DND-41 (cell line): ENCODE measurements at regions not wholly inside any gene's neighbourhood (a gene's known extent, or its start where the extent isn't known, plus 50 kb on each side); places are given as distances from the start of the nearest gene placed in this dataset.

Source experiments
- ATAC-seq: fragments of 200-7000 bp; cut with Tn5 transposase; 3 replicates; pipeline ENCODE4 v1.9.1; 2021; ENCODE audit warnings: low read depth; ENCODE audit not compliant: insufficient read depth
- DNase-seq: peaks from one replicate; pipeline ENCODE4 v3.0.0-alpha.2; 2020
- H2AFZ ChIP-seq: 2 replicates; pipeline ENCODE4 v1.6.0; 2012; ENCODE audit warnings: low read depth, low read length
- H3K27ac ChIP-seq: 2 replicates; pipeline ENCODE4 v1.5.1; 2012; ENCODE audit warnings: low read length, inconsistent platforms
- H3K27me3 ChIP-seq: fragments of 200-600 bp; sonication (generic); 2 replicates; pipeline ENCODE4 v1.6.0; 2012; ENCODE audit warnings: low read length, mild to moderate bottlenecking, inconsistent platforms; ENCODE audit not compliant: insufficient read depth, poor library complexity
- H3K36me3 ChIP-seq: 2 replicates; pipeline ENCODE4 v1.5.1; 2012; ENCODE audit warnings: low read length, inconsistent platforms; ENCODE audit not compliant: insufficient read depth
- H3K4me1 ChIP-seq: 2 replicates; pipeline ENCODE4 v1.5.1; 2012; ENCODE audit warnings: mild to moderate bottlenecking, low read length; ENCODE audit not compliant: insufficient read depth
- H3K4me2 ChIP-seq: 2 replicates; pipeline ENCODE4 v1.6.0; 2012; ENCODE audit warnings: mild to moderate bottlenecking, moderate library complexity, low read length, inconsistent platforms; ENCODE audit not compliant: insufficient read depth
- H3K4me3 ChIP-seq, 2 experiments: fragments of 200-600 bp in 1 of 2; shearing (Covaris generic) in 1 of 2; 2 replicates each; pipeline ENCODE4 v1.5.1; 2012 to 2016; ENCODE audit warnings: inconsistent platforms in 2 of 2, low read length in 2 of 2, mild to moderate bottlenecking in 2 of 2, low read depth in 1 of 2, moderate library complexity in 1 of 2
- H3K79me2 ChIP-seq: 2 replicates; pipeline ENCODE4 v1.6.0; 2012; ENCODE audit warnings: low read length, inconsistent platforms; ENCODE audit not compliant: insufficient read depth
- H3K9ac ChIP-seq: 2 replicates; pipeline ENCODE4 v1.6.0; 2012; ENCODE audit warnings: low read depth, mild to moderate bottlenecking, inconsistent platforms, low read length, moderate library complexity
- H3K9me3 ChIP-seq: 2 replicates; pipeline ENCODE4 v1.5.1; 2012; ENCODE audit warnings: low read length, moderate library complexity, mild to moderate bottlenecking, inconsistent platforms; ENCODE audit not compliant: insufficient read depth, severe bottlenecking
- H4K20me1 ChIP-seq: 2 replicates; pipeline ENCODE4 v1.6.0; 2012; ENCODE audit warnings: low read length; ENCODE audit not compliant: insufficient read depth
- EZH2 ChIP-seq: IDR thresholded peaks from 3 replicates; pipeline ENCODE4 v1.6.1; 2012; ENCODE audit warnings: borderline replicate concordance, low read depth, mild to moderate bottlenecking, moderate library complexity, low read length, inconsistent platforms; ENCODE audit not compliant: severe bottlenecking
- TF ChIP-seq, protein P1 (sequence below): IDR thresholded peaks from 2 replicates; pipeline ENCODE4 v1.5.1; 2012; ENCODE audit warnings: borderline replicate concordance, low read length, moderate library complexity, mild to moderate bottlenecking; ENCODE audit not compliant: poor library complexity, severe bottlenecking; ENCODE audit errors: extremely low read depth

DNA sequence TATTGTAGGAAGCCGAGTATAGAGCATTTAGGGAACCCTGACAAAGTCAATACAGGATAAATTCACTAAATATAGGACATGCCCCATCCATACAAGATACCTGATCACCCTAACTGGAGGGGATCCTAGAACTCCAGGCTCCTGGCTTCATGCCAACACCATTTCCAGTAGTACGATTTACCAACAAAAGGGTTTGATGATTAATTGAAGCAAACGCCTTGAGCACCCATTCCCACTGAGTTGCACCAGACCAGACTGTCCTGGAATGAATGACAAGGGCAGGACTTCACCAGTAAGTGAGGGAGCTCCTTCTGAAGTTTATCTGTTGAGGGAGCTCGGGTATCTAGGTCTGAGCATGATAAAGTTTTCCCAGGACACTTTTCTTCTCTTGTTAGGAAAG, 327.2 kb upstream of the MSX2 start:
- no peak overlapping the region for H3K4me2 ChIP-seq
- no peak overlapping the region for H3K4me3 ChIP-seq

DNA sequence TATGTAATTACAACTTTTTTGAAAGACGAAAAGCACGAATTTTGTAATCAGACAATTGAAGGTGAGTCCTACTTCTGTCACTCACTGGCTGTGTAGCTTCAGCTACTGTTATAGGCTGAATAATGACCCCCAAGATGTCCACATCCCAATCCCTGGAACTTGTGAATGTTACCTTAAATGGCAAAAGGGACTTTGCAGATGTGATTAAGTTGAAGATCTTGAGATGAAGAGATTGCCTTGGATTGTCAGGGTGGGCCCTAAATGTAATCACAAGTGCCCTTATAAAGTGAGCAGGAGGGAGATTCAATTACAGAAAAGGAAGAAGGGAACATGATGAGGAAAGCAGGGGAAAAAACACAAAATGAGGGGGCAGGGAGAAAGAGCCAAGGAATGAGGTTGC, 326.2 kb upstream of the MSX2 start:
- no peaks in the 10 kb centered on the region for H3K4me1 ChIP-seq
- H3K4me3 ChIP-seq, result no peak overlapping the region
- no peak for TF ChIP-seq EZH2
- TF ChIP-seq, protein P1, sequence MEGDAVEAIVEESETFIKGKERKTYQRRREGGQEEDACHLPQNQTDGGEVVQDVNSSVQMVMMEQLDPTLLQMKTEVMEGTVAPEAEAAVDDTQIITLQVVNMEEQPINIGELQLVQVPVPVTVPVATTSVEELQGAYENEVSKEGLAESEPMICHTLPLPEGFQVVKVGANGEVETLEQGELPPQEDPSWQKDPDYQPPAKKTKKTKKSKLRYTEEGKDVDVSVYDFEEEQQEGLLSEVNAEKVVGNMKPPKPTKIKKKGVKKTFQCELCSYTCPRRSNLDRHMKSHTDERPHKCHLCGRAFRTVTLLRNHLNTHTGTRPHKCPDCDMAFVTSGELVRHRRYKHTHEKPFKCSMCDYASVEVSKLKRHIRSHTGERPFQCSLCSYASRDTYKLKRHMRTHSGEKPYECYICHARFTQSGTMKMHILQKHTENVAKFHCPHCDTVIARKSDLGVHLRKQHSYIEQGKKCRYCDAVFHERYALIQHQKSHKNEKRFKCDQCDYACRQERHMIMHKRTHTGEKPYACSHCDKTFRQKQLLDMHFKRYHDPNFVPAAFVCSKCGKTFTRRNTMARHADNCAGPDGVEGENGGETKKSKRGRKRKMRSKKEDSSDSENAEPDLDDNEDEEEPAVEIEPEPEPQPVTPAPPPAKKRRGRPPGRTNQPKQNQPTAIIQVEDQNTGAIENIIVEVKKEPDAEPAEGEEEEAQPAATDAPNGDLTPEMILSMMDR, result no peak

More for the DNA sequence above, 327.2 kb upstream of the MSX2 start:
- no peaks in the 10 kb centered on the region for H3K36me3 ChIP-seq
- DNase-seq, result no peak
- TF ChIP-seq, protein P1, result no peak
- no peak for TF ChIP-seq EZH2
- ATAC-seq, result no peak
- H3K9ac ChIP-seq, result no peak overlapping the region
- no peaks in the 10 kb centered on the region for H3K4me1 ChIP-seq
- no peaks in the 10 kb centered on the region for H3K79me2 ChIP-seq
- no peaks in the 10 kb centered on the region for H3K9me3 ChIP-seq
- no peaks in the 10 kb centered on the region for H4K20me1 ChIP-seq
- H2AFZ ChIP-seq, result no peak overlapping the region
- H3K27me3 ChIP-seq, result no peaks in the 10 kb centered on the region
- H3K27ac ChIP-seq, result no peak overlapping the region

DNA sequence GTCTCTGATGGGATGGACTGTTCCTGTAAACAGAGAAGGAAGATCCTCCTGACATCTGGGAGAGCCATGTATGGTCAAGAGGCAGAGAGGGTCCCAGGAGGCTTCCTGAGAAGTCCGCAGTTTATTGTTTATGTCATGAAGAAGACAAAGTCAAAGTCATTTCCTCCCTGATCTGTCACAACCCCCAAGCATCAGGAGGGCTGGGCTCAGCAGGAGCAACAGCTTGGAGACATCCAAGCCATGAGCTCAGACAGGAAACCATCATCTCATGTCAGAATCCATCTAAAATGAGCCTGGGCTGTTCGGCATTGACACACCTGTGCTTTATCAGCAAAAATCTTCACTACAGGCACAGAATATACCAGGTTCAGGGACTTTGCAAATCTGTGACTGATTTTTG, 325.0 kb upstream of the MSX2 start:
- Histone ChIP-seq H3K4me2 (no peak overlapping the region), H3K9me3 (no peaks in the 10 kb centered on the region), H2AFZ (no peak overlapping the region), H4K20me1 (no peaks in the 10 kb centered on the region), H3K9ac (no peak overlapping the region), H3K27me3 (no peaks in the 10 kb centered on the region), H3K4me3 (no peak overlapping the region), H3K36me3 (no peaks in the 10 kb centered on the region), H3K27ac (no peak overlapping the region), H3K79me2 (no peaks in the 10 kb centered on the region), H3K4me1 (no peaks in the 10 kb centered on the region)
- TF ChIP-seq EZH2, result no peak
- TF ChIP-seq, protein P1, result no peak
- no peak for ATAC-seq
- no peak for DNase-seq

More for the DNA sequence above, 326.2 kb upstream of the MSX2 start:
- Histone ChIP-seq H3K9me3 (no peaks in the 10 kb centered on the region), H3K36me3 (no peaks in the 10 kb centered on the region), H3K79me2 (no peaks in the 10 kb centered on the region), H3K4me2 (no peak overlapping the region), H3K27me3 (no peaks in the 10 kb centered on the region), H4K20me1 (no peaks in the 10 kb centered on the region), H2AFZ (no peak overlapping the region), H3K27ac (no peak overlapping the region), H3K9ac (no peak overlapping the region)
- DNase-seq (no peak), ATAC-seq (no peak)

DNA sequence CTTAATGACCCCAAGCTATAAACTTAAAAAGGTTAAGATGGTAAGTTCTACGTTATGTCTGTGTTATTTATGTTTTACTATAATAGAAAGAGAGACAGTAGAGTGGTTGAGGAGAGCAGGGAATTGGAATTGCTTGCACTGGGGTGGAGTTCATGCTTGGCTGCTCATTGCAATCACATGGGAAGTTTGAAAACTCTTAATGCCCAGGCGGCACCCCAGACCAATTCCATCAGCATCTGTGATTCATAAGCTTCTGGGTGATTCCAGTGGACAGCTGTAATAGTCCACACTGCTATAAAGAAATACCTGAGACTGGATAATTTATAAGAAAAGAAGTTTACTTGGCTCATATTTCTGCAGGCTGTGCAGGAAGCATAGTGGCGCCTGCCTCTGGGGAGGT, 323.9 kb upstream of the MSX2 start:
- H3K4me2 ChIP-seq, result no peak overlapping the region
- no peak overlapping the region for H2AFZ ChIP-seq
- no peak overlapping the region for H3K9ac ChIP-seq
- no peaks in the 10 kb centered on the region for H3K27me3 ChIP-seq
- H3K27ac ChIP-seq, result no peak overlapping the region
- TF ChIP-seq EZH2, result no peak
- TF ChIP-seq, protein P1, result no peak
- no peaks in the 10 kb centered on the region for H3K36me3 ChIP-seq
- no peaks in the 10 kb centered on the region for H3K79me2 ChIP-seq
- no peaks in the 10 kb centered on the region for H3K4me1 ChIP-seq
- no peaks in the 10 kb centered on the region for H3K9me3 ChIP-seq
- ATAC-seq, result no peak
- no peaks in the 10 kb centered on the region for H4K20me1 ChIP-seq
- DNase-seq, result no peak
- H3K4me3 ChIP-seq, result no peak overlapping the region
